ENCODE measurements at regions not wholly inside any gene's neighbourhood (a gene's known extent, or its start where the extent isn't known, plus 50 kb on each side); places are given as distances from the start of the nearest gene placed in this dataset.

- TF ChIP-seq EZH2 (IDR thresholded peaks at IDR 0.05; ENCODE audit: low read depth), result no peak
- no peak for TF ChIP-seq CTCF (conservative IDR thresholded peaks at IDR 0.05)
Observed at GRCh38 chr9:10876333-10876732, 263.5 kb upstream of the PTPRD start.

Measured in PC-9 (cell line).